IMR-90 (cell line): ENCODE measurements at regions not wholly inside any gene's neighbourhood (a gene's known extent, or its start where the extent isn't known, plus 50 kb on each side); places are given as distances from the start of the nearest gene placed in this dataset.

ENCODE experiments used
- ATAC-seq: fragments of 200-7000 bp; cut with Tn5 transposase; 2 replicates; pipeline ENCODE4 v1.9.1; 2020; ENCODE audit warnings: low read depth, mild to moderate bottlenecking, moderate library complexity
- BruUV-seq: library from RNA; stranded (reverse); fragments of 400-500 nt; replicated peaks from 2 replicates; lab custom pipeline; 2021; lab: Mats Ljungman, UMichigan
- CTCF ChIA-PET: fragments of 300-600 bp; formaldehyde crosslinking; extraction: SDS; loops from one replicate; lab custom pipeline; 2021; ENCODE audit warnings: antibody characterized with exemption; lab: Yijun Ruan, JAX
- POLR2A ChIA-PET: fragments of 300-600 bp; sonication (Branson Sonifier 250); formaldehyde crosslinking; loops from one replicate; lab custom pipeline; 2022; ENCODE audit warnings: antibody characterized with exemption; ENCODE audit not compliant: unreplicated experiment; lab: Charles Lee
- DNase-seq: peaks from one replicate; pipeline ENCODE4 v3.0.0; 2013
- H2AFZ ChIP-seq: replicated peaks from 2 replicates; pipeline ENCODE3; 2013; ENCODE audit warnings: low read length, mild to moderate bottlenecking; ENCODE audit not compliant: poor library complexity
- H2AK5ac ChIP-seq: 2 replicates; pipeline ENCODE4 v1.6.1; 2013; ENCODE audit warnings: low read depth, low read length, inconsistent platforms
- H2AK9ac ChIP-seq: replicated peaks from 2 replicates; pipeline ENCODE3; 2013; ENCODE audit warnings: mild to moderate bottlenecking, low read depth, low read length, moderate library complexity; ENCODE audit not compliant: poor library complexity
- H2BK120ac ChIP-seq: 2 replicates; pipeline ENCODE4 v1.6.1; 2013; ENCODE audit warnings: low read depth, low read length, inconsistent platforms
- H2BK15ac ChIP-seq: 3 replicates; pipeline ENCODE4 v1.6.1; 2013; ENCODE audit warnings: low read depth, low read length, inconsistent platforms
- H2BK20ac ChIP-seq: 2 replicates; pipeline ENCODE4 v1.6.1; 2013; ENCODE audit warnings: low read depth, mild to moderate bottlenecking, inconsistent platforms, low read length, moderate library complexity
- H2BK5ac ChIP-seq: 2 replicates; pipeline ENCODE4 v1.6.1; 2013; ENCODE audit warnings: mild to moderate bottlenecking, low read depth, low read length, inconsistent platforms; ENCODE audit not compliant: poor library complexity, severe bottlenecking
- H3K14ac ChIP-seq: replicated peaks from 2 replicates; pipeline ENCODE4 v1.6.1; 2013; ENCODE audit warnings: low read depth, low read length, inconsistent platforms
- H3K18ac ChIP-seq: 2 replicates; pipeline ENCODE4 v1.6.1; 2013; ENCODE audit warnings: low read depth, low read length, control low read depth
- H3K23ac ChIP-seq: 2 replicates; pipeline ENCODE4 v1.6.1; 2013; ENCODE audit warnings: low read depth, low read length, inconsistent platforms
- H3K27ac ChIP-seq: 2 replicates; pipeline ENCODE4 v1.5.1; 2013; ENCODE audit warnings: mild to moderate bottlenecking, control low read depth, low read length; ENCODE audit not compliant: insufficient read depth
- H3K27me3 ChIP-seq: 2 replicates; pipeline ENCODE4 v1.6.1; 2013; ENCODE audit warnings: low read length; ENCODE audit not compliant: control insufficient read depth, insufficient read depth
- H3K36me3 ChIP-seq: 2 replicates; pipeline ENCODE4 v1.6.1; 2013; ENCODE audit warnings: low read length, mixed read lengths; ENCODE audit not compliant: control insufficient read depth, insufficient read depth
- H3K4ac ChIP-seq: 2 replicates; pipeline ENCODE4 v1.6.1; 2013; ENCODE audit warnings: low read depth, low read length, inconsistent platforms
- H3K4me1 ChIP-seq: 2 replicates; pipeline ENCODE4 v1.6.1; 2013; ENCODE audit warnings: low read length, mixed read lengths; ENCODE audit not compliant: control insufficient read depth, insufficient read depth
- H3K4me2 ChIP-seq: 2 replicates; pipeline ENCODE4 v1.6.1; 2013; ENCODE audit warnings: low read depth, mild to moderate bottlenecking, control low read depth, low read length, moderate library complexity
- H3K4me3 ChIP-seq: 2 replicates; pipeline ENCODE4 v1.5.1; 2013; ENCODE audit warnings: low read depth, mild to moderate bottlenecking, control low read depth, low read length, moderate library complexity; ENCODE audit not compliant: insufficient read depth
- H3K56ac ChIP-seq: 2 replicates; pipeline ENCODE4 v1.6.1; 2013; ENCODE audit warnings: low read length, inconsistent platforms; ENCODE audit not compliant: insufficient read depth; ENCODE audit errors: extremely low read depth
- H3K79me1 ChIP-seq, 2 experiments: 2 replicates each; pipeline ENCODE4 v1.6.1; 2013; ENCODE audit warnings: low read length in 2 of 2, inconsistent platforms in 1 of 2, low read depth in 1 of 2
- H3K9ac ChIP-seq: 2 replicates; pipeline ENCODE4 v1.6.1; 2013; ENCODE audit warnings: low read depth, low read length, control low read depth
- H3K9me1 ChIP-seq: 2 replicates; pipeline ENCODE4 v1.6.1; 2013; ENCODE audit warnings: low read length, inconsistent platforms; ENCODE audit not compliant: insufficient read depth
- H3K9me3 ChIP-seq: 2 replicates; pipeline ENCODE4 v1.6.1; 2013; ENCODE audit warnings: low read length; ENCODE audit not compliant: control insufficient read depth, insufficient read depth
- H4K20me1 ChIP-seq: 2 replicates; pipeline ENCODE4 v1.6.1; 2013; ENCODE audit warnings: low read length, inconsistent platforms; ENCODE audit not compliant: insufficient read depth
- H4K5ac ChIP-seq: 2 replicates; pipeline ENCODE4 v1.6.1; 2013; ENCODE audit warnings: mild to moderate bottlenecking, low read depth, low read length, control low read depth
- H4K8ac ChIP-seq, 2 experiments: 2 replicates each; pipeline ENCODE4 v1.6.1; 2013; ENCODE audit warnings: low read depth in 2 of 2, low read length in 2 of 2, control low read depth in 1 of 2, inconsistent platforms in 1 of 2
- H4K91ac ChIP-seq: 2 replicates; pipeline ENCODE4 v1.6.1; 2013; ENCODE audit warnings: low read depth, low read length, inconsistent platforms; ENCODE audit not compliant: insufficient read depth
- FOS ChIP-seq: fragments of 150-350 bp; IDR thresholded peaks from 2 replicates; pipeline ENCODE4 v1.6.1; 2016; ENCODE audit warnings: low read depth, low read length
- MXI1 ChIP-seq: IDR thresholded peaks from 2 replicates; pipeline ENCODE4 v1.6.1; 2012; ENCODE audit warnings: low read depth, mild to moderate bottlenecking, low read length, moderate library complexity, borderline replicate concordance
- whole genome bisulfite sequencing, 2 experiments: methylation state at CpG; one replicate each; pipeline versions ENCODE4 v1.1.5 to v1.1.7; 2013; ENCODE audit warnings: missing lambda C conversion rate in 2 of 2; ENCODE audit not compliant: insufficient read length in 1 of 2; ENCODE audit errors: extremely low coverage in 2 of 2; 5-methylcytosine and 5-hydroxymethylcytosine counted together
- dilution Hi-C: fragments of 300-500 bp; cut with HindIII; formaldehyde crosslinking; loops from one replicate; pipeline ENCODE4 v1.14.3; 2018; ENCODE audit warnings: low sequenced_read_pairs; ENCODE audit not compliant: unreplicated experiment
- in situ Hi-C: fragments of 300-500 bp; cut with MboI; formaldehyde crosslinking; loops from 3 replicates; pipeline ENCODE4 v1.14.3; 2019; ENCODE audit warnings: low sequenced_read_pairs, inconsistent platforms, mixed read lengths
- intact Hi-C: fragments of 100-400 bp; cut with micrococcal nuclease; formaldehyde crosslinking; loops from 2 replicates; pipeline ENCODE4 v1.10.0; 2022

GRCh38 chr5:176725521-176726280 is 78.4 kb downstream of the TSPAN17 start:
- ATAC-seq (no peak), DNase-seq (no peak)
- H3K36me3 ChIP-seq = no peaks in the 10 kb centered on the region
- no peak overlapping the region for H4K5ac ChIP-seq
- dilution Hi-C loops (no loop called here), in situ Hi-C loops (no loop called here), intact Hi-C loops (no loop called here)
- POLR2A ChIA-PET = no interaction called here
- no peak overlapping the region for H3K56ac ChIP-seq
- CTCF ChIA-PET = no interaction called here
- H3K14ac ChIP-seq = no peak overlapping the region
- no peak overlapping the region for H2AK9ac ChIP-seq
- H2BK5ac ChIP-seq = no peak overlapping the region
- H3K23ac ChIP-seq = no peak overlapping the region
- H3K4ac ChIP-seq = no peak overlapping the region
- no peak overlapping the region for H3K4me3 ChIP-seq
- no peak overlapping the region for H4K8ac ChIP-seq
- no peaks in the 10 kb centered on the region for H3K4me1 ChIP-seq
- H2AK5ac ChIP-seq = no peak overlapping the region
- peaks cover under 1% of the 10 kb centered on the region; the same call in 1 of the 2 replicates for H3K9me3 ChIP-seq
- H2BK120ac ChIP-seq = no peak overlapping the region
- 28% methylated on average over 6 of the region's 22 CpGs; no CpG with 5 or more reads in 1 of the 2 experiments for WGBS, 2 experiments
- H3K27me3 ChIP-seq = peaks cover 67% of the 10 kb centered on the region
- no peak overlapping the region for H3K18ac ChIP-seq
- BruUV-seq = no TSS peak
- no peaks in the 10 kb centered on the region for H3K79me1 ChIP-seq
- H3K27ac ChIP-seq = no peak overlapping the region
- TF ChIP-seq MXI1 (no peak), FOS (no peak)
- H4K91ac ChIP-seq = no peak overlapping the region
- H3K9me1 ChIP-seq = no peaks in the 10 kb centered on the region
- H2BK15ac ChIP-seq = no peak overlapping the region
- no peaks in the 10 kb centered on the region for H4K20me1 ChIP-seq
- no peak overlapping the region for H3K4me2 ChIP-seq
- no peak overlapping the region for H2BK20ac ChIP-seq
- no peak overlapping the region for H2AFZ ChIP-seq
- no peak overlapping the region for H3K9ac ChIP-seq
